Right ventricle myocardium inferior (tissue), 1 donor: ENCODE measurements at regions not wholly inside any gene's neighbourhood (a gene's known extent, or its start where the extent isn't known, plus 50 kb on each side); places are given as distances from the start of the nearest gene placed in this dataset.

Experiments
- ATAC-seq: fragments of 200-7000 bp; cut with Tn5 transposase; one replicate; pipeline ENCODE4 v1.9.1; 2020; ENCODE audit warnings: mild to moderate bottlenecking, moderate library complexity
- DNase-seq: peaks from one replicate; pipeline ENCODE4 v3.0.0; 2021; ENCODE audit errors: missing footprints
- intact Hi-C: fragments of 100-400 bp; cut with DNase I; formaldehyde crosslinking; loops from one replicate; pipeline ENCODE4 v1.11.0; 2022
- donor health status: DM: no; HTN: yes; CAD: no; lungs with severe emphysema.

DNA sequence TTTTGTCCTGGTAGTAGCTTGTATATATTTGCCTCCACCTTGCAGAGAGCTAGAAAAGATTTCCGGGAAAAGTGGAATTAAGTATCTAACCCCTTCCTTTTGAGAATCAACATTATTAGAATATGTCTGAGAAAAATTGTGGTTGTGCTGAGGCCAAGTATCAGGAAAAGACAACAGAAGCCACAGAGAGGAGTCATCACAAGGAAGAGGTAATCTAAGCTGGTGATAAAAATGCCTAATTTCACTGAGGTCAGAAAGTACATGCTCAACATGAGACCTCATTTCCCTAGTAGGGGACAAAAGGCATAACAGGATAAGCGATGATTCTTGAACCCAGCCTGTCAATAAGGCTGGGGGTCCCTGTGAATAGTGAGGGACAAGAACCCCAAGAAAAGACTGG is 97.0 kb upstream of the PDE1C start:
- DNase-seq = no peak
- intact Hi-C loops = loop anchor here (10.0 kb wide), 1 partner anchor 392 kb away; no protein-coding TSS in a partner anchor
- ATAC-seq = no peak

- ATAC-seq (peak; percentile 72), DNase-seq (no peak)
- intact Hi-C loops = loop anchor here (10.0 kb wide), 1 partner anchor 390 kb away; no protein-coding TSS in a partner anchor
These were observed 94.3 kb upstream of the PDE1C start for GRCh38 chr7:32164341-32164996.

GRCh38 chr7:32163896-32164295 is 93.7 kb upstream of the PDE1C start:
- DNase-seq (no peak), ATAC-seq (no peak)
- intact Hi-C loops = loop anchor here (10.0 kb wide), 1 partner anchor 389 kb away; no protein-coding TSS in a partner anchor

DNA sequence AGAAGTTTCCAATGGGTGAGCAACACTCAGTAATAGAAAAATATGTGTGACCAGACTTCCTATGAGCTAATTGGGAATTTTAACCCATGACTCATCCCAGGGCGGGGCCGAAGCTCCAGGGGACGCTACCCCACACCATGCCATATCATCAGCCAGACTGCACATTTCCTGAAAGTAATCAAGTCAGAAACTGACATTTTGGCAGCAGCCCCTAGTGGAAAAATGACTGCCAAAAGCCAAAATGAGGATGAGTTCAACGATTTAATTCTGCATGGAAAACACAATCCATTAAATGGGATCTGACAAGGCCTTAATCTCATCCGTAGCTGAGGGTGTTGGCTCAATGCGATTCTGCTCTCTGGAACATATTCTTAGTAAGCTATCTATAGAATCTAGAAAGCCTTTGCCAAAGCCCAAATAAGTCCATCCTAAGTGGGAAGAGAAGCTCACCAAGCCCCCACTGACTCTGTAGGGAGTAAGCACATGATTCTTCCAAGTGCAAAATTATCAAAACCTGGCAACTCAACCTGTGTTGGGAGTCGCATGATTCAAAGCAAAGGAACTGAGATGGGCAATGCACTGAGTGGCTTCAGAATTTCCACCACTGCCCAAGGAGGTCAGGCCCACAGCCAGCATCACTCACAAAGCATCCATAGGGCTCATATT is 93.1 kb upstream of the PDE1C start:
- intact Hi-C loops = loop anchor here (10.0 kb wide), 1 partner anchor 388 kb away; no protein-coding TSS in a partner anchor
- ATAC-seq (peak; percentile 75), DNase-seq (no peak)

DNA sequence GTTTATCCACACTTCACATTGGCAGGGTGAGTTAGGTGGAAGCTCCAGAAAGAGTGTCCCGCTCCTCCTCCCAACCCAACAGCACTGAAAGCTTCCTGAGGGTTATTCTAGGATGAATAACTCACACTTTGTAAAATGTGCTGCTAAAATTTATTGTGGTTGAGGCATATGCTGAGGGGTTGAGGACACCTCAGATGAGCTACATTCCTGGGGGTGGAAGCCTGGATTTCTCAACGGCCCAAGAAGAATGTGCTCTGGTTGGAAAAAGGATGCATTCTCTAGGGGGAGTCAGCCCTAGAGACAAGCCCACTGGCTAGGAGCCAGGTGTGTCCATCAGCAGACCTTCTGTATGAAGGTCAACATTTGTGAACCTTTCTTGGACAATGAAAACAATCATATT is 91.5 kb upstream of the PDE1C start:
- DNase-seq (no peak), ATAC-seq (no peak)
- intact Hi-C loops = loop anchor here (10.0 kb wide), 1 partner anchor 387 kb away; no protein-coding TSS in a partner anchor

DNA sequence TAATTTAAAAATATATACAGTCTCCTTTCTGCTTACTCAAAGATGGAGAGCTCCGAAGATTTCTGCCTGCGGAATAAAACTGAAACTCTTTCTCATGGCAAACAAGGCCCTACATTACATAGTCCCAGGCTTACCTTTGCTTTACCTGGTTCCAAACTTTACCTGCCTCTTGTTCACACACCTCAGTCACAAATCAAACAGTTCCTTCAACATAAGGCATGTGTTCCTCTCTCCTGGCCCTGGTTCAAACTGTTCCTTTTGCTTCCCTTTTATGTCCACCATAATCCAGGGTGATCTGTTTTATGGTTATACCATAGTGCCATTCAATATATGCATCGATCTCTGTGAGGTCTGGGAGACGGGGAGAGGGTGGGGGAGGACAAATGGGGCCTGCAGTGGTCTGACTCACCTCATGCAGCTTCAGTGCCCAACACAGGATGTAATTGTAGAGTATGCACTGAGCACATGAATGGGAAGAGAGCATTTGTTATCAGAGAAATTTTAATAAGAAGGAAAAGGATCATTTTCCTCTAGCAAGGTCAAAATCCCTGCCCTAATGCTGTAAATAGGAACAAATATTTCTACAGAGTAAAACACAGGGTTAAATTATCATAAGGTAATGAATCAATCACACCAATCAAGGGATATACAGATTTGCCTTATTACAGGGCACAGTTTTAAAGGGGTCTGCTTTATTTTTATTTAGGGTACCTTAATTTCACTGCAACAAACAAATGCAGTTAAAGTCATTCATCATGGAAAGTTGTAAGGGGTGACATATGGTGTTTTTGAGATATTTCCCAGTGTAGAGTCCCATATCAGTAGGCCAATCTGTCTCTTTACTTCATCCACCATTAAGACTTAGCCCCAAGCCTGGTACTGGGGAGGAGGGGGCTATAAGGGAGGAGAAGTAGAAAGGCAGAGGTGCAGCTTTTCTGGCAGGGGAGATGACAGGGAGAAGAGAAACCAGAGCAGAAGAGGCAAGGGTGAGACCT is 88.8 kb upstream of the PDE1C start:
- ATAC-seq = no peak
- no peak for DNase-seq
- intact Hi-C loops = loop anchor here (2.0 to 10.0 kb wide), 4 partner anchors 56 to 277 kb away; no protein-coding TSS in a partner anchor

GRCh38 chr7:32158076-32158475 is 87.9 kb upstream of the PDE1C start:
- intact Hi-C loops = loop anchor here (2.0 to 10.0 kb wide), 4 partner anchors 55 to 276 kb away; no protein-coding TSS in a partner anchor
- DNase-seq (no peak), ATAC-seq (peak; percentile 75)

DNA sequence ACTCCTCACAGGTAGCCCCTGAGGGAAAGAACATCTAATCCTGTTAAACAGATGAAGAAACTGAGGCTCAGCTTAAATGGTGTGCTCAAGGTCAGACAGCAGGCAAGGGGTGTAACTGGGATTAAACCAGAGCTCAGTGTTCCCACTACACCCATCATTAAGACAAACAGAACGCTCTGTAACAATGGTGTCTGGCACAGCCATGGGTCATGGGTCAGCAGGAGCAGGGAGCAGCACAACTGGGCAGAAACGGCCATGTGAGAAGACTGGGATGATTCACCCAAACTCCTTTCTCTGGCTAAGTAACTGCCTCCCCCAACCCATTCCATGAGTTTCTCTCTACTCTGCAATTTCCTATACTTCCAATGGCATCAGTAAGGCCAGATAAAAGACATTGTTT is 85.5 kb upstream of the PDE1C start:
- no peak for ATAC-seq
- intact Hi-C loops = loop anchor here (5.0 to 10.0 kb wide), 2 partner anchors 171 to 273 kb away; no protein-coding TSS in a partner anchor

GRCh38 chr7:32154797-32155196 is 84.6 kb upstream of the PDE1C start:
- DNase-seq = peak; percentile 73
- intact Hi-C loops = loop anchor here (5.0 to 10.0 kb wide), 2 partner anchors 170 to 272 kb away; no protein-coding TSS in a partner anchor
- peak; percentile 82 for ATAC-seq

More for the DNA sequence above, 85.5 kb upstream of the PDE1C start:
- no peak for DNase-seq

DNA sequence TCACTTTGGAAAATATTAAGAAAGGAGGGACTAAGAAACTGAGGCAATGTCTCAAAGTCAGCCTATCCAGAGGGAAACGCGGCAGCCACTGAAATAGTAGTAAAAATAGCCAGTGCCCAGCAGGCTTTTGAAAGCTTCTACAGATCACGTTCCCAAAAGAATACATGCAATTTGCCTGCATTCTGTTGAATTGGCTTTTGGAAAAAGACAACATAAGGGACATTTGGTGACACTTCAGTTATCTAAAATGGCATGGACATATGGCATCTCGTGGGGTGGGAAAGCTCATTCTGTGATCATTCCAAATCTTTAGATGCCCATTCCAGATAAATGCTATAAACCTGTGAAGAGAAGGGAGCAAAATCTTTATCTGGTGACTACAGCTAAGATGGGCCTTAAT is 82.8 kb upstream of the PDE1C start:
- intact Hi-C loops = loop anchor here (10.0 kb wide), 1 partner anchor 168 kb away; no protein-coding TSS in a partner anchor

DNA sequence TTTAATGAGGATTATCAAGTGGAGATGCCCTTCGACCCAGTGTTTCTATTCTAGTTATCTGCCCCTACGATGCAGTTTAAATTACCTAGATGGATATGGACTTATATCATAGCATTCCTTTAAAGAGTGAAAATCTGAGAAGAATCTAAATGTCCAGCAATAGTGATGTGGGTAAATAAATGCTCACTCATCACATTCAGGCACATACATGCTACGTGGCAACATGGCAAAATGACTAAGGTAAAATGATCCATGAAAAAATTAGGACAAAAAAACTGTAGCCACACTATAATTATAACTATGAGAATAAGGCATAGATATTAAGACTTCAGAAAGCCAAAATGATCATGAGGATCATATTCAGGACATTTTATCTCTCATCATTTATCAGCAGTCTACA is 82.4 kb upstream of the PDE1C start:
- no peak for DNase-seq
- ATAC-seq = no peak
- intact Hi-C loops = loop anchor here (10.0 kb wide), 1 partner anchor 168 kb away; no protein-coding TSS in a partner anchor

More for the DNA sequence above, 82.8 kb upstream of the PDE1C start:
- no peak for DNase-seq
- ATAC-seq = no peak

DNA sequence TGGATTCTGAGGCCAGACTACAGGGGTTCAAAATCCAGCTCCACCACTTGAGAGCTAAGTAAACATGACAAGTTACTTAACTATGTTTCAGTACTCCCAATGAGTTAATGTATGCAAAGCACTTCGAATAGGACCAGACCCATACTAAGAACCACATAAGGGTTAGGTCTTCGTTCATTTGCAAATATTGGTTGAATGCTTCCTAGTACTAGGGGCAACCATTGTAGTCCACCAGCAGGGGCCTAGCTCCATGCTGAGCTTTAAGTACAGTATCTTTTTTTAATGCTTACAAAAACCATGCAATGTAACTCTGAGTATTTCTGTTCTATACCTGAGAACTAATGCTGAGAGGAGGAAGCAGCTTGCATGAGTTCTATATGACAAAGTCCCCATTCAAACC is 80.4 kb upstream of the PDE1C start:
- intact Hi-C loops = loop anchor here (1.0 to 10.0 kb wide), 3 partner anchors 48 to 166 kb away; partner anchors contain the start of gene PDE1C
- DNase-seq = no peak
- no peak for ATAC-seq

GRCh38 chr7:32150039-32150438 is 79.8 kb upstream of the PDE1C start:
- intact Hi-C loops = loop anchor here (1.0 to 10.0 kb wide), 3 partner anchors 48 to 165 kb away; partner anchors contain the start of gene PDE1C
- ATAC-seq (peak; percentile 92), DNase-seq (peak; percentile 74)

DNA sequence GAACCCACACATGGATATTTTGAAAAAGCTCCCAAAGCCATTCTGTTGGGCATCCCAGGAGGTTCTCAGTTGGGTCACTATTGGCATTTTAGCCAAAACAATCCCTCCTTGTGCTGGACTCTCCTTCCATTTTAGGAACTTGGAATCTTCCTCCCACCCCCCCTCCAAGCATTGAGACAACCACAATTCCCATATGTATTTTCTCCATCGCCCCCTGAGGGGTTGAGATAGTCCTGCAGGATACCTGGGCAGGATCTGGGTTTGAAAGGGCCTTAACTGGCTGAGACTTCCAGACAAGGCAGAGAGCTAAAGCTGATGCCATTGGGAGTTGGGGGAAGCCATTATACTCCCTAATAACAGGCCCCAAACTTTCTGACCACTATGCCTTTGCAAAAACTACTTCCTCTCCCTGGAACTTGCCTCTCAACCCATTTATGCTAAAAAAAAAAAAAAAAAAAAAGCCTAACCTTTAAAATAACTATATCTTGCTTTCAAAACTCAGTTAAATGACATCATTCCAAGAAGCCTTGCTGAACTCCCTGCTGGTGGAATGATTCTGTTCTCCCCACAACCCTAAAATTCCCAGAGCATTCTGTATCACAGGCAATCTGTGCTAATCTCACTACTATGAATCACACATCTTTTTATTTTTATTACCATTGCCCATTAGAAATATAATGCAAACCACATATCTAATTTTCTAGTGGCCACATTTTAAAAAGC is 77.5 kb upstream of the PDE1C start:
- DNase-seq = no peak
- intact Hi-C loops = no loop called here
- no peak for ATAC-seq

DNA sequence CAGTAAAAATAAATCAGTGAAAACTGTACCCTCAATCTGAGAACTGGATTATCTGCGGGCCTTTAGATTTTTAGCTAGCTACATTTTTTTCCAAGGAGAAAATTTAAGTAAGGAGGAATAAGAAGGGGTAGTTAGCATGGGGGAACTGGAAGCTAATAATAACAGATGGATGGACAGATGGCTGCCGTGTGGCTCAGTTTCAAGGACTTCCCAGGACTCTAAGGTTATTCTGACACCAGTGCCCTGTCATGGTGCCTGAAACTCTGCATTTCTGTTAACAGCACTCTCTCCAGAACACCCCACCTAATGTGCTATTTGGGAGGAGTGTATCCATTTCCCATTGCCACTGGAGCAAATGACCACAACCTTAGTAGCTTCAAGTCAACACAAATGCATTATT is 75.7 kb upstream of the PDE1C start:
- intact Hi-C loops = no loop called here

GRCh38 chr7:32144676-32145075 is 74.5 kb upstream of the PDE1C start:
- no peak for ATAC-seq
- no peak for DNase-seq
- intact Hi-C loops = no loop called here

More for the DNA sequence above, 75.7 kb upstream of the PDE1C start:
- DNase-seq = no peak
- ATAC-seq = no peak

DNA sequence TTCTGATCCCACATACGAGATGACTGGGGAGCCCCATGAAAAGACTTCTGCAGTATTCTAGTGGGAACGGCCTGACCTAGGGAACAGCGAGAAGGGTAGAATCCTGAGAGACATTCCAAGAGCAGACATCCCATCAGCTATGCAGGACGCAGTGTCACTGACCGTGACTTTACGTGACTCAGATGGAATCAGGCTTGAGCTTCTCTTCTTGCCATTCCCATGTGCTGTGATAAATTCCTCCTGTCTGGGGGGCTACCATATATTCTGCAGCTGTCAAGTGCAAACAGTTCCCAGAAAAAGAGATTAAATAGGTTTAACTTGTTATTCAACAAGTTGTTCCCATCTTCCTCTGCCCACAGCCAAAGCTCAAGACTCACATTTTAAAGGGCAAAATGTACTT is 73.1 kb upstream of the PDE1C start:
- DNase-seq = no peak
- ATAC-seq = no peak
- intact Hi-C loops = no loop called here

- DNase-seq (no peak), ATAC-seq (no peak)
- intact Hi-C loops = no loop called here
These were observed 72.4 kb upstream of the PDE1C start for GRCh38 chr7:32142649-32143048.
